ENCODE measurements at regions not wholly inside any gene's neighbourhood (a gene's known extent, or its start where the extent isn't known, plus 50 kb on each side); places are given as distances from the start of the nearest gene placed in this dataset.

- no peaks in the 10 kb centered on the region for H3K4me1 ChIP-seq
These were observed 170.2 kb downstream of the TOX3 start for GRCh38 chr16:52376676-52377280.

GRCh38 chr16:52372313-52372712, 174.6 kb downstream of the TOX3 start:
- no peak for DNase-seq
- Histone ChIP-seq H3K4me3 (no peak overlapping the region), H3K27ac (replicated peaks) (no peak overlapping the region), H3K27me3 (ENCODE audit: low read depth) (no peaks in the 10 kb centered on the region), H3K9me3 (replicated peaks) (peaks cover 15% of the 10 kb centered on the region), H3K36me3 (no peaks in the 10 kb centered on the region), H3K4me1 (no peaks in the 10 kb centered on the region)
- no peak for TF ChIP-seq CTCF (IDR thresholded peaks at IDR 0.05; ENCODE audit: borderline replicate concordance)
- intact Hi-C loops (cut with micrococcal nuclease): no loop called here

More at GRCh38 chr16:52376676-52377280, 170.2 kb downstream of the TOX3 start:
- Histone ChIP-seq H3K27ac (replicated peaks) (no peak overlapping the region), H3K36me3 (no peaks in the 10 kb centered on the region), H3K9me3 (replicated peaks) (peaks cover 15% of the 10 kb centered on the region), H3K27me3 (ENCODE audit: low read depth) (no peaks in the 10 kb centered on the region), H3K4me3 (no peak overlapping the region)
- intact Hi-C loops (cut with micrococcal nuclease): no loop called here
- no peak for TF ChIP-seq CTCF (IDR thresholded peaks at IDR 0.05; ENCODE audit: borderline replicate concordance)
- DNase-seq: no peak

- H3K36me3 ChIP-seq: no peaks in the 10 kb centered on the region
- H3K4me3 ChIP-seq: no peak overlapping the region
- H3K27ac ChIP-seq (replicated peaks): no peak overlapping the region
- no peak for DNase-seq
- no peaks in the 10 kb centered on the region for H3K4me1 ChIP-seq
- H3K9me3 ChIP-seq (replicated peaks): peaks cover 15% of the 10 kb centered on the region
- no peaks in the 10 kb centered on the region for H3K27me3 ChIP-seq (ENCODE audit: low read depth)
- no peak for TF ChIP-seq CTCF (IDR thresholded peaks at IDR 0.05; ENCODE audit: borderline replicate concordance)
- intact Hi-C loops (cut with micrococcal nuclease): no loop called here
These were observed 178.1 kb downstream of the TOX3 start for GRCh38 chr16:52368859-52369258.

- no peak overlapping the region for H3K27ac ChIP-seq (replicated peaks)
- H3K27me3 ChIP-seq (ENCODE audit: low read depth): no peaks in the 10 kb centered on the region
- peaks cover 6% of the 10 kb centered on the region for H3K9me3 ChIP-seq (replicated peaks)
- H3K36me3 ChIP-seq: no peaks in the 10 kb centered on the region
- intact Hi-C loops (cut with micrococcal nuclease): no loop called here
- H3K4me3 ChIP-seq: no peak overlapping the region
- DNase-seq: no peak
- no peaks in the 10 kb centered on the region for H3K4me1 ChIP-seq
- TF ChIP-seq CTCF (IDR thresholded peaks at IDR 0.05; ENCODE audit: borderline replicate concordance): no peak
These were observed 179.1 kb downstream of the TOX3 start for GRCh38 chr16:52367821-52368220.

- no peaks in the 10 kb centered on the region for H3K27me3 ChIP-seq (ENCODE audit: low read depth)
- no peak for TF ChIP-seq CTCF (IDR thresholded peaks at IDR 0.05; ENCODE audit: borderline replicate concordance)
- no peak overlapping the region for H3K27ac ChIP-seq (replicated peaks)
- no peak overlapping the region for H3K4me3 ChIP-seq
- no peak for DNase-seq
- intact Hi-C loops (cut with micrococcal nuclease): no loop called here
- no peaks in the 10 kb centered on the region for H3K9me3 ChIP-seq (replicated peaks)
- H3K36me3 ChIP-seq: no peaks in the 10 kb centered on the region
- H3K4me1 ChIP-seq: no peaks in the 10 kb centered on the region
These were observed 180.0 kb downstream of the TOX3 start for GRCh38 chr16:52366983-52367382.

Data from left ventricle myocardium inferior (tissue), 1 donor.